SK-N-DZ (cell line): ENCODE measurements at regions not wholly inside any gene's neighbourhood (a gene's known extent, or its start where the extent isn't known, plus 50 kb on each side); places are given as distances from the start of the nearest gene placed in this dataset.
"Not testable (repeated sequence)": the region's sequence is repeated elsewhere in the genome, so short reads cannot be mapped to it uniquely, and the experiment has no call there.

ENCODE experiments used
- DNase-seq: peaks from one replicate; pipeline ENCODE4 v3.0.0-alpha.2; 2015; ENCODE audit warnings: low spot score

GRCh38 chr2:237214963-237215362, 129.3 kb downstream of the COPS8 start:
- DNase-seq, result no peak

GRCh38 chr2:237217995-237218616, 132.4 kb downstream of the COPS8 start:
- DNase-seq, result no peak

GRCh38 chr2:237218756-237219155, 133.1 kb downstream of the COPS8 start:
- DNase-seq, result no peak

- DNase-seq, result no peak
Observed at GRCh38 chr2:237219826-237220225, 134.1 kb downstream of the COPS8 start.

GRCh38 chr2:237221443-237221842, 135.8 kb downstream of the COPS8 start:
- no peak for DNase-seq

GRCh38 chr2:237222178-237222577, 136.5 kb downstream of the COPS8 start:
- no peak for DNase-seq

GRCh38 chr2:237222601-237223041, 136.9 kb downstream of the COPS8 start:
- no peak for DNase-seq

- no peak for DNase-seq
Observed at GRCh38 chr2:237223201-237223861, 137.6 kb downstream of the COPS8 start.

- DNase-seq, result no peak
Observed at GRCh38 chr2:237227190-237227589, 141.5 kb downstream of the COPS8 start.

GRCh38 chr2:237227592-237228280, 142.0 kb downstream of the COPS8 start:
- no peak for DNase-seq

GRCh38 chr2:237228281-237228625, 142.6 kb downstream of the COPS8 start:
- no peak for DNase-seq

- no peak for DNase-seq
Observed at GRCh38 chr2:237229905-237230304, 144.2 kb downstream of the COPS8 start.

- DNase-seq, result no peak
Observed at GRCh38 chr2:237230355-237230754, 144.7 kb downstream of the COPS8 start.

- DNase-seq, result no peak
Observed at GRCh38 chr2:237231593-237231992, 145.9 kb downstream of the COPS8 start.

GRCh38 chr2:237232166-237232565, 146.5 kb downstream of the COPS8 start:
- DNase-seq, result no peak

- DNase-seq, result no peak
Observed at GRCh38 chr2:237234268-237234667, 148.6 kb downstream of the COPS8 start.

- no peak for DNase-seq
Observed at GRCh38 chr2:237235383-237236095, 149.8 kb downstream of the COPS8 start.

GRCh38 chr2:237236188-237236587, 150.5 kb downstream of the COPS8 start:
- no peak for DNase-seq

GRCh38 chr2:237238249-237238648, 152.6 kb downstream of the COPS8 start:
- DNase-seq, result no peak

- DNase-seq, result no peak
Observed at GRCh38 chr2:237240252-237240651, 154.6 kb downstream of the COPS8 start.

GRCh38 chr2:237240868-237241267, 155.2 kb downstream of the COPS8 start:
- DNase-seq, result not testable (repeated sequence)

GRCh38 chr2:237242091-237242536, 156.4 kb downstream of the COPS8 start:
- DNase-seq, result no peak
